Keratinocyte (primary cell): ENCODE measurements at regions not wholly inside any gene's neighbourhood (a gene's known extent, or its start where the extent isn't known, plus 50 kb on each side); places are given as distances from the start of the nearest gene placed in this dataset.

ENCODE experiments used
- DNase-seq: peaks from one replicate; pipeline ENCODE4 v3.0.0-alpha.2; 2011; ENCODE audit warnings: low read depth, missing footprints, low spot score
- FAIRE-seq: peaks from 2 replicates; lab custom pipeline; 2011; peaks lifted over from hg19 to GRCh38; lab: Jason Lieb, UNC
- H2AFZ ChIP-seq: 2 replicates; pipeline ENCODE4 v1.6.0; 2012; ENCODE audit warnings: low read length, control low read depth, inconsistent platforms; ENCODE audit not compliant: control insufficient read depth
- H3K27ac ChIP-seq: 2 replicates; pipeline ENCODE4 v1.5.1; 2011; ENCODE audit warnings: low read length; ENCODE audit not compliant: control insufficient read depth, insufficient read depth
- H3K27me3 ChIP-seq: 3 replicates; pipeline ENCODE4 v1.6.0; 2011; ENCODE audit warnings: low read length; ENCODE audit not compliant: control insufficient read depth, insufficient read depth; ENCODE audit errors: extremely low read depth
- H3K36me3 ChIP-seq, 2 experiments: 2 replicates in 1 of 2; 3 replicates in 1 of 2; pipeline ENCODE4 v1.5.1; 2011; ENCODE audit warnings: low read length in 2 of 2, mild to moderate bottlenecking in 1 of 2; ENCODE audit not compliant: control insufficient read depth in 2 of 2, insufficient read depth in 2 of 2; ENCODE audit errors: extremely low read depth in 1 of 2
- H3K4me1 ChIP-seq: 3 replicates; pipeline ENCODE4 v1.5.1; 2011; ENCODE audit warnings: low read length; ENCODE audit not compliant: control insufficient read depth, insufficient read depth; ENCODE audit errors: extremely low read depth
- H3K4me2 ChIP-seq: 3 replicates; pipeline ENCODE4 v1.6.0; 2011; ENCODE audit warnings: low read depth, low read length; ENCODE audit not compliant: control insufficient read depth, insufficient read depth; ENCODE audit errors: extremely low read depth
- H3K4me3 ChIP-seq, 3 experiments: fragments of 200-600 bp in 1 of 3; sonication (generic) in 1 of 3; 2 replicates in 2 of 3; 3 replicates in 1 of 3; pipeline ENCODE4 v1.5.1; 2011 to 2016; ENCODE audit warnings: low read length in 3 of 3, mild to moderate bottlenecking in 3 of 3, control low read depth in 2 of 3, inconsistent platforms in 1 of 3, low read depth in 1 of 3, mixed read lengths in 1 of 3, mixed run types in 1 of 3, moderate library complexity in 1 of 3; ENCODE audit not compliant: control insufficient read depth in 2 of 3, insufficient read depth in 2 of 3; ENCODE audit errors: extremely low read depth in 1 of 3
- H3K79me2 ChIP-seq: 2 replicates; pipeline ENCODE4 v1.6.0; 2012; ENCODE audit warnings: low read length; ENCODE audit not compliant: control insufficient read depth, insufficient read depth
- H3K9ac ChIP-seq: 3 replicates; pipeline ENCODE4 v1.6.0; 2011; ENCODE audit warnings: low read length; ENCODE audit not compliant: control insufficient read depth, insufficient read depth; ENCODE audit errors: extremely low read depth
- H3K9me1 ChIP-seq: 3 replicates; pipeline ENCODE4 v1.6.0; 2011; ENCODE audit warnings: low read length; ENCODE audit not compliant: control insufficient read depth, insufficient read depth; ENCODE audit errors: extremely low read depth
- H3K9me3 ChIP-seq: 2 replicates; pipeline ENCODE4 v1.5.1; 2012; ENCODE audit warnings: low read depth, low read length; ENCODE audit not compliant: control insufficient read depth
- H4K20me1 ChIP-seq: 3 replicates; pipeline ENCODE4 v1.6.0; 2011; ENCODE audit warnings: low read length; ENCODE audit not compliant: control insufficient read depth, insufficient read depth; ENCODE audit errors: extremely low read depth
- EZH2 ChIP-seq: IDR thresholded peaks from one replicate; pipeline ENCODE4 v1.6.1; 2012; ENCODE audit warnings: inconsistent platforms, mild to moderate bottlenecking, low read length, moderate library complexity
- dilution Hi-C: fragments of 300-500 bp; cut with MboI; formaldehyde crosslinking; loops from one replicate; pipeline ENCODE4 v1.7.0; 2020; ENCODE audit warnings: low sequenced_read_pairs; ENCODE audit not compliant: extremely low pct_ligation_motif_present
- TF ChIP-seq, protein P1 (sequence below), 3 experiments: IDR thresholded peaks in 1 of 3; conservative IDR thresholded peaks in 1 of 3; optimal IDR thresholded peaks in 1 of 3; 2 replicates in 2 of 3; 3 replicates in 1 of 3; pipeline versions ENCODE3 to v1.5.1; 2011; ENCODE audit warnings: low read length in 3 of 3, mild to moderate bottlenecking in 3 of 3, moderate library complexity in 2 of 3, control low read depth in 1 of 3, inconsistent platforms in 1 of 3; ENCODE audit not compliant: insufficient read depth in 2 of 3; ENCODE audit errors: extremely low read depth in 1 of 3

DNA sequence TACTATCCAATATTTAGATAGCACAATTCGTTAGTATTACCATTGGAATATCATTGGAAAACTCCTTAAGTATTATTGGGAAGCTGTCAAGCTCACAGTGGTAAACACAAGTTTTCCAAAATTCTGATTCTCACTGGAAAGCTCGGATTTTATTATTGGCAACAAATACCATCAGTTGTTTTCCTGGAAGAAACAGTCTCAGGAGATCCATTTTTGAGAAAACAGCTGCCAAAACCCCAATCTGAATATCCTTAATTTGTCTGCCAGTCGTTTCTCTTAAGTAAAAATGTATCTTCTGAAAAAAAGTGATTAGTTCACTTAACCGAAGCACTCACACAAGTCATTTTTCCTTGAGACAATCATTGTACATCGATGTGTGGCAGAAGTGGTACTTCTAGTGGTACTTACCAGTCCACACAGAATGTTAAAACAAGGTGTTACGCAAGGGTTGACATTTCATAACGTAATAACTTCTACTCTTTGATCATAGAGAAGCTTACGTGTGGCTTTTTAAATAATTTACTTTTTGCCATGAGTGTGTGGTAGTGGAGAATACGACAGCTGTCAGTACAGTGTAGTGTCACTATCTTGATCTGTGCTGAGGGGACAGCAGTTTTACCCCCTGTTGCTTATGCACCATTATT is 74.9 kb downstream of the FAM43A start:
- dilution Hi-C loops: no loop called here
- Histone ChIP-seq H3K36me3 (no peaks in the 10 kb centered on the region), H3K9me3 (no peaks in the 10 kb centered on the region), H3K9me1 (no peaks in the 10 kb centered on the region), H3K79me2 (no peaks in the 10 kb centered on the region), H4K20me1 (no peaks in the 10 kb centered on the region), H2AFZ (no peak overlapping the region), H3K4me3 (no peak overlapping the region), H3K4me1 (no peaks in the 10 kb centered on the region), H3K27ac (no peak overlapping the region), H3K27me3 (peaks cover 16% of the 10 kb centered on the region), H3K9ac (no peak overlapping the region), H3K4me2 (no peak overlapping the region)
- no peak for DNase-seq
- FAIRE-seq: no peak
- TF ChIP-seq, protein P1, sequence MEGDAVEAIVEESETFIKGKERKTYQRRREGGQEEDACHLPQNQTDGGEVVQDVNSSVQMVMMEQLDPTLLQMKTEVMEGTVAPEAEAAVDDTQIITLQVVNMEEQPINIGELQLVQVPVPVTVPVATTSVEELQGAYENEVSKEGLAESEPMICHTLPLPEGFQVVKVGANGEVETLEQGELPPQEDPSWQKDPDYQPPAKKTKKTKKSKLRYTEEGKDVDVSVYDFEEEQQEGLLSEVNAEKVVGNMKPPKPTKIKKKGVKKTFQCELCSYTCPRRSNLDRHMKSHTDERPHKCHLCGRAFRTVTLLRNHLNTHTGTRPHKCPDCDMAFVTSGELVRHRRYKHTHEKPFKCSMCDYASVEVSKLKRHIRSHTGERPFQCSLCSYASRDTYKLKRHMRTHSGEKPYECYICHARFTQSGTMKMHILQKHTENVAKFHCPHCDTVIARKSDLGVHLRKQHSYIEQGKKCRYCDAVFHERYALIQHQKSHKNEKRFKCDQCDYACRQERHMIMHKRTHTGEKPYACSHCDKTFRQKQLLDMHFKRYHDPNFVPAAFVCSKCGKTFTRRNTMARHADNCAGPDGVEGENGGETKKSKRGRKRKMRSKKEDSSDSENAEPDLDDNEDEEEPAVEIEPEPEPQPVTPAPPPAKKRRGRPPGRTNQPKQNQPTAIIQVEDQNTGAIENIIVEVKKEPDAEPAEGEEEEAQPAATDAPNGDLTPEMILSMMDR (optimal IDR thresholded peaks at IDR 0.05 in 1 of 3, IDR thresholded peaks at IDR 0.05 in 1 of 3, conservative IDR thresholded peaks at IDR 0.05 in 1 of 3; ENCODE audit: extremely low read depth in 1 of 3, insufficient read depth in 2 of 3, low read length in 3 of 3): no peak
- TF ChIP-seq EZH2: no peak

DNA sequence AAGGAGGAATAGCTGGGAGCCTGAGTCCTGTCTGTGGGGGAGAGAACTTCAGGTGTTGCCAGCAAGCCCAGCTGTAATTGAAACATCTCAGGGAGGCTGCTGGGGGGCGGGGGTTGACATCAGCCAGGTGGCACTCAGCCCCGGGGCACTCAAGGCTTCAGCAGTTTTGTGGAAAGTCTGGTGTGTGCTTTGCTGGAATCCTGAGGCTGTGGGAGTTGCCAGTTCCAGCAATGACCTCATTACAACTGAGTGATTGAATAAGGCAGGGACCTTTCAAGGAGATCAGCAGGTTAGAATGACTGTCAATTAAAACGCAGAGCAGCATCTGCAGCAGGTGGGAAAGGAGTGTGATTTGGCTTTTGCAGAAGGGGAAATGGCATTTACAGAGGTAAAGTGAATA is 75.7 kb downstream of the FAM43A start:
- H2AFZ ChIP-seq: no peak overlapping the region
- no peaks in the 10 kb centered on the region for H3K79me2 ChIP-seq
- FAIRE-seq: no peak
- H3K9me3 ChIP-seq: no peaks in the 10 kb centered on the region
- H3K4me1 ChIP-seq: no peaks in the 10 kb centered on the region
- H3K27ac ChIP-seq: no peak overlapping the region
- H3K36me3 ChIP-seq: no peaks in the 10 kb centered on the region
- no peak for DNase-seq
- dilution Hi-C loops: no loop called here
- TF ChIP-seq, protein P1 (optimal IDR thresholded peaks at IDR 0.05 in 1 of 3, IDR thresholded peaks at IDR 0.05 in 1 of 3, conservative IDR thresholded peaks at IDR 0.05 in 1 of 3; ENCODE audit: extremely low read depth in 1 of 3, insufficient read depth in 2 of 3, low read length in 3 of 3): no peak
- TF ChIP-seq EZH2: no peak
- peaks cover 16% of the 10 kb centered on the region for H3K27me3 ChIP-seq
- H3K4me3 ChIP-seq: no peak overlapping the region
- no peaks in the 10 kb centered on the region for H4K20me1 ChIP-seq
- H3K4me2 ChIP-seq: no peak overlapping the region
- H3K9ac ChIP-seq: no peak overlapping the region
- H3K9me1 ChIP-seq: no peaks in the 10 kb centered on the region
